ENCODE measurements at regions not wholly inside any gene's neighbourhood (a gene's known extent, or its start where the extent isn't known, plus 50 kb on each side); places are given as distances from the start of the nearest gene placed in this dataset.
A peak's percentile ranks its signal among the peaks of the same experiment; 100 is the strongest.

DNA sequence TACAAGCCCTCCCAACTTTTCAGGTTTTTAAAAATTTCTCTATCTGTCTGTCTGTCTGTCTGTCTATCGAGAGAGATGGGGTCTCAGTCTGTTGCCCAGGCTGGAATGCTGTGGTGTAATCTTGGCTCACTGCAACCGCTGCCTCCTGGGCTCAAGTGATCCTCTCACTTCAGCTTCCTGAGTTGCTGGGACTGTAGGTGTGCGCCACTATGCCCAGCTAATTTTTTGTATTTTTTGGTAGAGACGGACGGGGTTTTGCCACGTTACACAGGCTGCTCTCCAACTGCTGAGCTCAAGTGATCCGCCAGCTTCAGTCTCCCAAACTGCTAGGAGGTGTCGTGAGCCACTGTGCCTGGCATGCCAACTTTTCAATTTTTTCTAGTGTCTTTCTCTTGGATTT lies 437.2 kb downstream of the PCNX1 start:
- TF ChIP-seq, protein P1, sequence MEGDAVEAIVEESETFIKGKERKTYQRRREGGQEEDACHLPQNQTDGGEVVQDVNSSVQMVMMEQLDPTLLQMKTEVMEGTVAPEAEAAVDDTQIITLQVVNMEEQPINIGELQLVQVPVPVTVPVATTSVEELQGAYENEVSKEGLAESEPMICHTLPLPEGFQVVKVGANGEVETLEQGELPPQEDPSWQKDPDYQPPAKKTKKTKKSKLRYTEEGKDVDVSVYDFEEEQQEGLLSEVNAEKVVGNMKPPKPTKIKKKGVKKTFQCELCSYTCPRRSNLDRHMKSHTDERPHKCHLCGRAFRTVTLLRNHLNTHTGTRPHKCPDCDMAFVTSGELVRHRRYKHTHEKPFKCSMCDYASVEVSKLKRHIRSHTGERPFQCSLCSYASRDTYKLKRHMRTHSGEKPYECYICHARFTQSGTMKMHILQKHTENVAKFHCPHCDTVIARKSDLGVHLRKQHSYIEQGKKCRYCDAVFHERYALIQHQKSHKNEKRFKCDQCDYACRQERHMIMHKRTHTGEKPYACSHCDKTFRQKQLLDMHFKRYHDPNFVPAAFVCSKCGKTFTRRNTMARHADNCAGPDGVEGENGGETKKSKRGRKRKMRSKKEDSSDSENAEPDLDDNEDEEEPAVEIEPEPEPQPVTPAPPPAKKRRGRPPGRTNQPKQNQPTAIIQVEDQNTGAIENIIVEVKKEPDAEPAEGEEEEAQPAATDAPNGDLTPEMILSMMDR (IDR thresholded peaks at IDR 0.05), result no peak
- TF ChIP-seq POLR2A (IDR thresholded peaks at IDR 0.05) (no peak), POLR2AphosphoS5 (IDR thresholded peaks at IDR 0.05) (no peak), EP300 (IDR thresholded peaks at IDR 0.05) (no peak)
- no peaks in the 10 kb centered on the region for H3K27me3 ChIP-seq
- H3K4me1 ChIP-seq, result peaks cover 4 to 61% (median 33%) of the 10 kb centered on the region in 4 donors
- 91 to 97% (median 97%) methylated on average over 8 of the region's 8 CpGs for WGBS, 5 donors
- no peaks in the 10 kb centered on the region for H3K9me3 ChIP-seq
- H3K4me3 ChIP-seq, result no peak overlapping the region
- intact Hi-C loops (cut with DNase I; ENCODE audit: low total_unique reads), result no loop called here
- no peak overlapping the region for H3K27ac ChIP-seq
- H3K36me3 ChIP-seq, result no peaks in the 10 kb centered on the region
- no peak for DNase-seq

DNA sequence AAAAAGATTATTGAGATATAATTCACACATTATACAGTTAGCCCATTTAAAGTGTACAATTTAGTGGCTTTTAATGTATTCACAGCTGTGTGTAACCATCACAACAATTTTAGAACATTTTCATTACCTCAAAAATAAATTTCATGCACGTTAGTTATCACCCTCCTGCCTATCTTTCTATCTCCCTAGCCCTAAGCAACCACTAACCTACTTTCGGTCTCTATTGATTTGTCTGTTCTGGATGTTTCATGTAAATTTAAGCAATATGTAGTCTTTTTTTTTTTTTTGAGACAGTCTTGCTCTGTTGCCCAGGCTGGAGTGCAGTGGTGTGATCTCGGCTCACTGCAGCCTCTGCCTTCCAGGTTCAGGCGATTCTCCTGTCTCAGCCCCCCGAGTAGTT lies 439.4 kb downstream of the PCNX1 start:
- no peak for DNase-seq
- Histone ChIP-seq H3K9me3 (no peaks in the 10 kb centered on the region), H3K27me3 (no peaks in the 10 kb centered on the region), H3K4me1 (peaks cover 0 to 50% (median 31%) of the 10 kb centered on the region in 4 donors), H3K36me3 (no peaks in the 10 kb centered on the region), H3K4me3 (no peak overlapping the region), H3K27ac (no peak overlapping the region)
- 86 to 97% (median 89%) methylated on average over 5 of the region's 5 CpGs for WGBS, 5 donors
- TF ChIP-seq POLR2A (IDR thresholded peaks at IDR 0.05), result no peak
- intact Hi-C loops (cut with DNase I; ENCODE audit: low total_unique reads), result no loop called here

DNA sequence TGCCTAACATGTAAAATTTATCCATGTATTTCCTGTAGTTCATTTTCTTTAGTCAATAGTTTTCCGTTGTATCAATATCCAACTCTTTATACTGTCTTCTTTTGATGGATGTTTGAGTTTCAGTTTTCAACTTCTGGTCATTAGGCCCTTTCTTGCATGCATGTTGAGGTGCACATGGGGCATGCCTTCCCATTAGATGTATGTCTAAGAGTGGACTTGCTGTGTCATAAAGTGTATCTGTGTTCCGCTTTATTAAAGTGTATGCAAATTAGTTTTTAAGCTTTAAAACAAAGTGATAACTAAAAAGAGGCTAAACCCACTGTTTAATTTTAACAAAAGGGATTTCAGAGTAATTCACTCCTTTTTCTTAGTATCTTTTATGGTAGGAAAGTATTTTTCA lies 441.1 kb downstream of the PCNX1 start:
- Histone ChIP-seq H3K4me1 (peaks cover 0 to 43% (median 21%) of the 10 kb centered on the region in 4 donors), H3K36me3 (no peaks in the 10 kb centered on the region), H3K9me3 (no peaks in the 10 kb centered on the region), H3K27ac (no peak overlapping the region), H3K4me3 (no peak overlapping the region), H3K27me3 (no peaks in the 10 kb centered on the region)
- no peak for DNase-seq
- TF ChIP-seq EP300 (IDR thresholded peaks at IDR 0.05) (no peak), POLR2AphosphoS5 (IDR thresholded peaks at IDR 0.05) (no peak), POLR2A (IDR thresholded peaks at IDR 0.05) (no peak)
- intact Hi-C loops (cut with DNase I; ENCODE audit: low total_unique reads), result no loop called here
- WGBS, 5 donors, result 92 to 99% (median 96%) methylated on average over 2 of the region's 2 CpGs

DNA sequence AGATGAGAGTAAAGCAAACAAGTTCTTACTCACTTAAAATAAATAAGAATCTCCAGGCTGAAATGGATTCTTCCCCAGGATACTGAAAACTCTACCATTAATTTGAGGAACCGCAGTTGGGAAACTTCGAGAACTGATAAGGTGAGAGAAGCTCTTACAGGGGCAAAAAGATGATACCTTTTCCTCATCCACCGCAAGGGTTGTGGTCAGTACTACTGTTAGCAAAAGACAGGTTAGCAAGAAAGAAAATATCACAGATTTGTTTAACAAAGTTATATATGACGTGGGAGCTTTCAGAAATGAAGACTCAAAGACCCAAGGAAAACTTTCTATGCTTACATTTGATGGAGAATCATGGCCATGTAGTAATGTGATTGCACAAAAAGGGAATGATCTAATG lies 441.6 kb downstream of the PCNX1 start:
- no peak overlapping the region for H3K4me3 ChIP-seq
- peaks cover 0 to 39% (median 19%) of the 10 kb centered on the region in 4 donors for H3K4me1 ChIP-seq
- no peak overlapping the region for H3K27ac ChIP-seq
- no peaks in the 10 kb centered on the region for H3K9me3 ChIP-seq
- intact Hi-C loops (cut with DNase I; ENCODE audit: low total_unique reads), result no loop called here
- no peaks in the 10 kb centered on the region for H3K36me3 ChIP-seq
- no peak for DNase-seq
- WGBS, 5 donors, result 93 to 98% (median 97%) methylated on average over 4 of the region's 4 CpGs
- H3K27me3 ChIP-seq, result no peaks in the 10 kb centered on the region
- TF ChIP-seq, protein P1 (IDR thresholded peaks at IDR 0.05), result no peak
- TF ChIP-seq POLR2AphosphoS5 (IDR thresholded peaks at IDR 0.05) (no peak), EP300 (IDR thresholded peaks at IDR 0.05) (no peak), POLR2A (IDR thresholded peaks at IDR 0.05) (no peak)

DNA sequence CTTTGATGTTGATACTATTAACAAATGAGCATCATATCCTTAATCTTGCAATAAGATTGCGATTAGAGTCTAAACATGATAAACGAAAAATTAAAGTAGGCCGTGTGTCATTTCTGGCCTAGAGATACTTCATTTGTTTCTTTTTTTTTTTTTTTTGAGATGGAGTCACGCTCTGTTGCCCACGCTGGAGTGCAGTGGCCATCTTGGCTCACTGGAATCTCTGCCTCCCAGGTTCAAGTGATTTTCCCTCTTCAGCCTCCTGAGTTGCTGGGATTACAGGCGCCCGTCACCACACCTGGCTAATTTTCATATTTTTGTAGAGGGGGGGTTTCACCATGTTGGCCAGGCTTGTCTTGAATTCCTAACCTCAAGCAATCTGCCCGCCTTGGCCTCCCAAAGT lies 446.9 kb downstream of the PCNX1 start:
- H3K4me3 ChIP-seq, result no peak overlapping the region
- TF ChIP-seq POLR2AphosphoS5 (IDR thresholded peaks at IDR 0.05) (no peak), POLR2A (IDR thresholded peaks at IDR 0.05) (no peak), EP300 (IDR thresholded peaks at IDR 0.05) (no peak)
- TF ChIP-seq, protein P1 (IDR thresholded peaks at IDR 0.05), result no peak
- no peaks in the 10 kb centered on the region for H3K27me3 ChIP-seq
- WGBS, 5 donors, result 97 to 98% (median 98%) methylated on average over 8 of the region's 8 CpGs
- intact Hi-C loops (cut with DNase I; ENCODE audit: low total_unique reads), result no loop called here
- DNase-seq, result no peak
- peaks cover 3 to 45% (median 29%) of the 10 kb centered on the region in 4 donors for H3K4me1 ChIP-seq
- no peaks in the 10 kb centered on the region for H3K36me3 ChIP-seq
- peak overlapping the region in 1 of 5 donors; percentile 80 for H3K27ac ChIP-seq
- no peaks in the 10 kb centered on the region for H3K9me3 ChIP-seq

Data from stomach (tissue), 8 donors.